GM12878 (cell line): ENCODE measurements at regions not wholly inside any gene's neighbourhood (a gene's known extent, or its start where the extent isn't known, plus 50 kb on each side); places are given as distances from the start of the nearest gene placed in this dataset.

Experiments used
- ATAC-seq: fragments of 200-7000 bp; cut with Tn5 transposase; 3 replicates; pipeline ENCODE4 v1.9.1; 2020; ENCODE audit warnings: mild to moderate bottlenecking, moderate library complexity
- BruUV-seq: library from RNA; stranded (reverse); fragments of 400-500 nt; replicated peaks from 2 replicates; lab custom pipeline; 2021; lab: Mats Ljungman, UMichigan
- CTCF ChIA-PET: fragments of 300-600 bp; sonication (Branson Sonifier 250); formaldehyde crosslinking; extraction: SDS; loops from one replicate; lab custom pipeline; 2021; ENCODE audit warnings: inconsistent platforms; lab: Yijun Ruan, JAX
- POLR2A ChIA-PET: fragments of 350-600 bp; formaldehyde crosslinking; extraction: SDS; loops from one replicate; lab custom pipeline; 2021; ENCODE audit warnings: inconsistent platforms; lab: Charles Lee
- RAD21 ChIA-PET: fragments of 300-600 bp; sonication (Branson Sonifier 250); formaldehyde crosslinking; loops from one replicate; lab custom pipeline; 2023; ENCODE audit warnings: antibody characterized with exemption; ENCODE audit not compliant: unreplicated experiment; lab: Charles Lee
- SMC1A ChIA-PET: fragments of 300-600 bp; sonication (Branson Sonifier 250); formaldehyde crosslinking; loops from one replicate; lab custom pipeline; 2023; ENCODE audit not compliant: unreplicated experiment, uncharacterized antibody; lab: Charles Lee
- DNase-seq: peaks from one replicate; pipeline ENCODE4 v3.0.0-alpha.2; 2011; ENCODE audit warnings: low read depth, low spot score
- FAIRE-seq: peaks from 3 replicates; lab custom pipeline; 2011; peaks lifted over from hg19 to GRCh38; lab: Jason Lieb, UNC
- H2AFZ ChIP-seq: 2 replicates; pipeline ENCODE4 v1.6.0; 2011; ENCODE audit warnings: low read depth, low read length, control low read depth; ENCODE audit not compliant: control insufficient read depth
- H3K27ac ChIP-seq: 2 replicates; pipeline ENCODE4 v1.5.1; 2011; ENCODE audit warnings: control low read depth; ENCODE audit not compliant: control insufficient read depth, insufficient read depth
- H3K27me3 ChIP-seq, 2 experiments: replicated peaks in 1 of 2; 2 replicates each; pipeline versions ENCODE4 v1.6.0 to v1.6.1; 2011; ENCODE audit warnings: low read length in 1 of 2; ENCODE audit not compliant: control insufficient read depth in 2 of 2, insufficient read depth in 2 of 2
- H3K36me3 ChIP-seq, 2 experiments: 2 replicates each; pipeline ENCODE4 v1.5.1; 2011; ENCODE audit warnings: low read length in 1 of 2; ENCODE audit not compliant: control insufficient read depth in 2 of 2, insufficient read depth in 2 of 2
- H3K4me1 ChIP-seq: 2 replicates; pipeline ENCODE4 v1.6.1; 2011; ENCODE audit warnings: mild to moderate bottlenecking, low read length, moderate library complexity, mixed read lengths; ENCODE audit not compliant: control insufficient read depth, insufficient read depth
- H3K4me2 ChIP-seq: 2 replicates; pipeline ENCODE4 v1.6.0; 2011; ENCODE audit warnings: control low read depth; ENCODE audit not compliant: control insufficient read depth, insufficient read depth
- H3K4me3 ChIP-seq: fragments of 200-600 bp; sonication (generic); 2 replicates; pipeline ENCODE4 v1.5.1; 2016
- H3K79me2 ChIP-seq: 2 replicates; pipeline ENCODE4 v1.6.0; 2011; ENCODE audit warnings: low read length; ENCODE audit not compliant: control insufficient read depth, insufficient read depth
- H3K9ac ChIP-seq: 2 replicates; pipeline ENCODE4 v1.8.0; 2011; ENCODE audit warnings: low read length, control low read depth, mixed read lengths; ENCODE audit not compliant: control insufficient read depth, insufficient read depth
- H3K9me3 ChIP-seq: replicated peaks from 3 replicates; pipeline ENCODE4 v1.5.1; 2011; ENCODE audit warnings: mild to moderate bottlenecking, low read length; ENCODE audit not compliant: control insufficient read depth, insufficient read depth
- H4K20me1 ChIP-seq: 2 replicates; pipeline ENCODE4 v1.6.0; 2011; ENCODE audit not compliant: control insufficient read depth, insufficient read depth
- BHLHE40 ChIP-seq, 2 experiments: fragments of 450-650 bp in 1 of 2; IDR thresholded peaks; 2 replicates each; pipeline ENCODE4 v1.6.1; 2011 to 2017; ENCODE audit warnings: low read depth in 2 of 2, borderline replicate concordance in 1 of 2, improper control_type of control experiment in 1 of 2, low read length in 1 of 2, mild to moderate bottlenecking in 1 of 2
- FOXK2 ChIP-seq: fragments of 450-650 bp; IDR thresholded peaks from 2 replicates; pipeline ENCODE4 v1.6.1; 2017; ENCODE audit warnings: mild to moderate bottlenecking, moderate library complexity
- MAX ChIP-seq: IDR thresholded peaks from 2 replicates; pipeline ENCODE4 v1.6.1; 2012; ENCODE audit warnings: low read depth, low read length, improper control_type of control experiment
- MEF2A ChIP-seq: IDR thresholded peaks from 2 replicates; pipeline ENCODE4 v1.6.1; 2011; ENCODE audit warnings: low read depth, mild to moderate bottlenecking, low read length, moderate library complexity; ENCODE audit not compliant: insufficient read depth
- NKRF ChIP-seq: fragments of 450-650 bp; conservative IDR thresholded peaks from 2 replicates; pipeline ENCODE4 v1.6.1; 2017; ENCODE audit warnings: mild to moderate bottlenecking, moderate library complexity
- NRF1 ChIP-seq: conservative IDR thresholded peaks from 2 replicates; pipeline ENCODE4 v1.6.1; 2011; ENCODE audit warnings: mild to moderate bottlenecking, low read depth, low read length, improper control_type of control experiment
- PML ChIP-seq: IDR thresholded peaks from 2 replicates; pipeline ENCODE4 v1.6.1; 2012; ENCODE audit warnings: low read length, inconsistent platforms
- RUNX3 ChIP-seq: IDR thresholded peaks from 2 replicates; pipeline ENCODE4 v1.6.1; 2012; ENCODE audit warnings: low read length, inconsistent platforms
- SIN3A ChIP-seq: IDR thresholded peaks from 2 replicates; pipeline ENCODE4 v1.6.1; 2012; ENCODE audit warnings: low read depth, low read length, improper control_type of control experiment
- SUPT20H ChIP-seq: IDR thresholded peaks from 2 replicates; pipeline ENCODE4 v1.6.1; 2011; ENCODE audit warnings: low read depth, mild to moderate bottlenecking, low read length, moderate library complexity, borderline replicate concordance; ENCODE audit not compliant: control insufficient read depth
- SUZ12 ChIP-seq: fragments of 200-600 bp; sonication (generic); IDR thresholded peaks from one replicate; pipeline ENCODE4 v1.6.1; 2018; ENCODE audit warnings: antibody characterized with exemption, mild to moderate bottlenecking; ENCODE audit not compliant: unreplicated experiment
- TCF12 ChIP-seq: IDR thresholded peaks from 2 replicates; pipeline ENCODE4 v1.6.1; 2011; ENCODE audit warnings: low read depth, mild to moderate bottlenecking, low read length
- YY1 ChIP-seq: IDR thresholded peaks from 2 replicates; pipeline ENCODE4 v1.6.1; 2011; ENCODE audit warnings: low read depth, mild to moderate bottlenecking, low read length
- ZBTB33 ChIP-seq: fragments of 450-650 bp; IDR thresholded peaks from 2 replicates; pipeline ENCODE4 v1.6.1; 2017; ENCODE audit warnings: mild to moderate bottlenecking
- WGBS: methylation state at CpG from one replicate; pipeline ENCODE4 v1.1.6; 2016; ENCODE audit warnings: low lambda C conversion rate; ENCODE audit not compliant: insufficient replicate concordance, insufficient coverage; ENCODE audit errors: missing lambda C conversion rate; 5-methylcytosine and 5-hydroxymethylcytosine counted together
- in situ Hi-C: fragments of 300-500 bp; cut with MboI; formaldehyde crosslinking; loops from 9 replicates; pipeline ENCODE4 v1.14.3; 2018; ENCODE audit warnings: mixed read lengths
- intact Hi-C: fragments of 100-400 bp; cut with micrococcal nuclease; formaldehyde crosslinking; loops from one replicate; pipeline ENCODE4 v1.14.2; 2022; ENCODE audit not compliant: unreplicated experiment
- TF ChIP-seq, protein P1 (sequence below): IDR thresholded peaks from 2 replicates; pipeline ENCODE4 v1.6.1; 2012; ENCODE audit warnings: low read depth, low read length, improper control_type of control experiment
- TF ChIP-seq, protein P2 (sequence below): IDR thresholded peaks from 2 replicates; pipeline ENCODE4 v1.6.1; 2011; ENCODE audit warnings: mild to moderate bottlenecking, low read depth, low read length, moderate library complexity; ENCODE audit not compliant: insufficient replicate concordance

DNA sequence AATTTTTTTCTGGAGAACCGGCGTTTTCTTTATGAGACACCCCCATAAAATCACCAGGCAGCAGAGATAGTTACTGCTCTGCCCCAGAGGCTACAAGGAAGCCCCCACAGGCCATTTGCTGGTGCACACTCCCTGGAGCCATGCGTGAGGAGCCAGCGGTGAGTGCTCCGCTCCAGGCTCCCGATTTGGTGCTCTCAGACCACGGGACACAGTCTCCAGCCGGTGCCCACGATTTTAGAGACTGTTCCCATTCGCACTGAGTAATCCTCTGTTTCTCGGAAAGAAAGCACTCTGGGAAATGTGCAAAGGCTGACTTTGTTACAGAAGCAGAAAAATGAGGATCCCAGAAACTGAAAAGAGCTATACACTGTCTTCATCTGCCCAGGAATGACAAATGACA is 104.9 kb downstream of the RNASET2 start:
- Histone ChIP-seq H3K4me1 (peaks cover 23% of the 10 kb centered on the region), H3K4me2 (no peak overlapping the region), H3K9ac (no peak overlapping the region), H2AFZ (no peak overlapping the region), H4K20me1 (no peaks in the 10 kb centered on the region), H3K27ac (no peak overlapping the region), H3K36me3 (no peaks in the 10 kb centered on the region; a peak in 2 of 4 replicates), H3K4me3 (no peak overlapping the region), H3K27me3 (no peaks in the 10 kb centered on the region), H3K9me3 (no peaks in the 10 kb centered on the region; the same call in 2 of the 3 replicates), H3K79me2 (no peaks in the 10 kb centered on the region; the same call in 1 of the 2 replicates)
- POLR2A ChIA-PET, result no interaction called here
- SMC1A ChIA-PET, result interaction anchor here (1.3 kb wide), 1 partner anchor 64 kb away, joined by 3 read pairs; no protein-coding TSS in a partner anchor
- RAD21 ChIA-PET, result no interaction called here
- intact Hi-C loops (no loop called here), in situ Hi-C loops (no loop called here)
- no TSS peak for BruUV-seq
- 96% methylated on average over 11 of the region's 11 CpGs for WGBS
- FAIRE-seq (no peak), DNase-seq (no peak), ATAC-seq (no peak)
- CTCF ChIA-PET, result no interaction called here
- no peak for TF ChIP-seq MAX
- TF ChIP-seq BHLHE40 (IDR thresholded peaks at IDR 0.05; ENCODE audit: borderline replicate concordance in 1 of 2, low read depth in 2 of 2, low read length in 1 of 2), result no peak
- no peak for TF ChIP-seq SUPT20H
- no peak for TF ChIP-seq TCF12
- no peak for TF ChIP-seq SIN3A
- TF ChIP-seq FOXK2, result no peak
- TF ChIP-seq, protein P1, sequence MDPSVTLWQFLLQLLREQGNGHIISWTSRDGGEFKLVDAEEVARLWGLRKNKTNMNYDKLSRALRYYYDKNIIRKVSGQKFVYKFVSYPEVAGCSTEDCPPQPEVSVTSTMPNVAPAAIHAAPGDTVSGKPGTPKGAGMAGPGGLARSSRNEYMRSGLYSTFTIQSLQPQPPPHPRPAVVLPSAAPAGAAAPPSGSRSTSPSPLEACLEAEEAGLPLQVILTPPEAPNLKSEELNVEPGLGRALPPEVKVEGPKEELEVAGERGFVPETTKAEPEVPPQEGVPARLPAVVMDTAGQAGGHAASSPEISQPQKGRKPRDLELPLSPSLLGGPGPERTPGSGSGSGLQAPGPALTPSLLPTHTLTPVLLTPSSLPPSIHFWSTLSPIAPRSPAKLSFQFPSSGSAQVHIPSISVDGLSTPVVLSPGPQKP, result no peak
- no peak for TF ChIP-seq NRF1
- no peak for TF ChIP-seq YY1
- TF ChIP-seq SUZ12, result no peak
- TF ChIP-seq RUNX3, result no peak
- TF ChIP-seq, protein P2, sequence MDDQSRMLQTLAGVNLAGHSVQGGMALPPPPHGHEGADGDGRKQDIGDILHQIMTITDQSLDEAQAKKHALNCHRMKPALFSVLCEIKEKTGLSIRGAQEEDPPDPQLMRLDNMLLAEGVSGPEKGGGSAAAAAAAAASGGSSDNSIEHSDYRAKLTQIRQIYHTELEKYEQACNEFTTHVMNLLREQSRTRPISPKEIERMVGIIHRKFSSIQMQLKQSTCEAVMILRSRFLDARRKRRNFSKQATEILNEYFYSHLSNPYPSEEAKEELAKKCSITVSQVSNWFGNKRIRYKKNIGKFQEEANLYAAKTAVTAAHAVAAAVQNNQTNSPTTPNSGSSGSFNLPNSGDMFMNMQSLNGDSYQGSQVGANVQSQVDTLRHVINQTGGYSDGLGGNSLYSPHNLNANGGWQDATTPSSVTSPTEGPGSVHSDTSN, result no peak
- no peak for TF ChIP-seq MEF2A
- no peak for TF ChIP-seq NKRF
- no peak for TF ChIP-seq ZBTB33
- no peak for TF ChIP-seq PML
